A673 (cell line): ENCODE measurements at regions not wholly inside any gene's neighbourhood (a gene's known extent, or its start where the extent isn't known, plus 50 kb on each side); places are given as distances from the start of the nearest gene placed in this dataset.
"Not testable (repeated sequence)": the region's sequence is repeated elsewhere in the genome, so short reads cannot be mapped to it uniquely, and the experiment has no call there.

Experiments used
- BruUV-seq: library from RNA; stranded (reverse); fragments of 400-500 nt; replicated peaks from 2 replicates; lab custom pipeline; 2021; lab: Mats Ljungman, UMichigan
- CTCF ChIA-PET: fragments of 300-600 bp; sonication (Branson Sonifier 250); formaldehyde crosslinking; loops from one replicate; lab custom pipeline; 2022; ENCODE audit warnings: antibody characterized with exemption; lab: Charles Lee
- POLR2A ChIA-PET: fragments of 300-600 bp; sonication (Branson Sonifier 250); formaldehyde crosslinking; loops from one replicate; lab custom pipeline; 2022; ENCODE audit warnings: antibody characterized with exemption; ENCODE audit not compliant: low non-redundant PET; lab: Charles Lee
- DNase-seq: peaks from one replicate; pipeline ENCODE4 v3.0.0-alpha.2; 2015; ENCODE audit warnings: low spot score
- H3K27ac ChIP-seq: fragments of 200-600 bp; sonication (generic); 2 replicates; pipeline ENCODE4 v1.5.1; 2016; ENCODE audit warnings: mixed run types, low read depth, mild to moderate bottlenecking, mixed read lengths, antibody characterized with exemption, low read length; ENCODE audit not compliant: poor library complexity, severe bottlenecking
- H3K27me3 ChIP-seq: fragments of 200-600 bp; sonication (generic); replicated peaks from 2 replicates; pipeline ENCODE4 v1.6.1; 2017; ENCODE audit warnings: mixed run types, low read depth, mild to moderate bottlenecking, mixed read lengths, antibody characterized with exemption, low read length; ENCODE audit not compliant: insufficient read depth, poor library complexity
- H3K36me3 ChIP-seq: fragments of 200-600 bp; sonication (generic); 2 replicates; pipeline ENCODE4 v1.6.1; 2016; ENCODE audit warnings: mixed run types, mild to moderate bottlenecking, mixed read lengths, antibody characterized with exemption, low read length; ENCODE audit not compliant: insufficient read depth, poor library complexity, severe bottlenecking
- H3K4me1 ChIP-seq: fragments of 200-600 bp; sonication (generic); 2 replicates; pipeline ENCODE4 v1.6.1; 2017; ENCODE audit warnings: mixed run types, mild to moderate bottlenecking, mixed read lengths, antibody characterized with exemption, low read length; ENCODE audit not compliant: insufficient read depth, poor library complexity, severe bottlenecking
- H3K4me3 ChIP-seq: fragments of 200-600 bp; sonication (generic); 2 replicates; pipeline ENCODE4 v1.5.1; 2016; ENCODE audit warnings: low read depth, mixed run types, mild to moderate bottlenecking, mixed read lengths, low read length; ENCODE audit not compliant: poor library complexity, severe bottlenecking
- H3K9me3 ChIP-seq: fragments of 200-600 bp; sonication (generic); 2 replicates; pipeline ENCODE4 v1.6.1; 2016; ENCODE audit warnings: mixed run types, low read depth, mild to moderate bottlenecking, mixed read lengths, antibody characterized with exemption, low read length; ENCODE audit not compliant: poor library complexity, severe bottlenecking
- EZH2 ChIP-seq: fragments of 200-600 bp; sonication (generic); IDR thresholded peaks from 2 replicates; pipeline ENCODE4 v1.6.1; 2017; ENCODE audit warnings: borderline replicate concordance, low read depth, mild to moderate bottlenecking, mixed read lengths, antibody characterized with exemption, low read length; ENCODE audit not compliant: poor library complexity, severe bottlenecking
- intact Hi-C: fragments of 100-400 bp; cut with micrococcal nuclease; formaldehyde crosslinking; loops from one replicate; pipeline ENCODE4 v1.10.0; 2022; ENCODE audit not compliant: unreplicated experiment
- TF ChIP-seq, protein P1 (sequence below): fragments of 300-800, 200-600 bp; sonication (generic); conservative IDR thresholded peaks from 2 replicates; pipeline ENCODE4 v1.5.1; 2017; ENCODE audit warnings: low read depth, mild to moderate bottlenecking, antibody characterized with exemption, low read length, moderate library complexity, mixed read lengths

- BruUV-seq, result no TSS peak
- Histone ChIP-seq H3K4me3 (no peak overlapping the region), H3K4me1 (no peaks in the 10 kb centered on the region), H3K36me3 (no peaks in the 10 kb centered on the region), H3K27me3 (no peaks in the 10 kb centered on the region), H3K27ac (no peak overlapping the region), H3K9me3 (peaks cover 28% of the 10 kb centered on the region)
- POLR2A ChIA-PET, result no interaction called here
- intact Hi-C loops, result no loop called here
- DNase-seq, result no peak
- CTCF ChIA-PET, result no interaction called here
- TF ChIP-seq, protein P1, sequence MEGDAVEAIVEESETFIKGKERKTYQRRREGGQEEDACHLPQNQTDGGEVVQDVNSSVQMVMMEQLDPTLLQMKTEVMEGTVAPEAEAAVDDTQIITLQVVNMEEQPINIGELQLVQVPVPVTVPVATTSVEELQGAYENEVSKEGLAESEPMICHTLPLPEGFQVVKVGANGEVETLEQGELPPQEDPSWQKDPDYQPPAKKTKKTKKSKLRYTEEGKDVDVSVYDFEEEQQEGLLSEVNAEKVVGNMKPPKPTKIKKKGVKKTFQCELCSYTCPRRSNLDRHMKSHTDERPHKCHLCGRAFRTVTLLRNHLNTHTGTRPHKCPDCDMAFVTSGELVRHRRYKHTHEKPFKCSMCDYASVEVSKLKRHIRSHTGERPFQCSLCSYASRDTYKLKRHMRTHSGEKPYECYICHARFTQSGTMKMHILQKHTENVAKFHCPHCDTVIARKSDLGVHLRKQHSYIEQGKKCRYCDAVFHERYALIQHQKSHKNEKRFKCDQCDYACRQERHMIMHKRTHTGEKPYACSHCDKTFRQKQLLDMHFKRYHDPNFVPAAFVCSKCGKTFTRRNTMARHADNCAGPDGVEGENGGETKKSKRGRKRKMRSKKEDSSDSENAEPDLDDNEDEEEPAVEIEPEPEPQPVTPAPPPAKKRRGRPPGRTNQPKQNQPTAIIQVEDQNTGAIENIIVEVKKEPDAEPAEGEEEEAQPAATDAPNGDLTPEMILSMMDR, result no peak
- TF ChIP-seq EZH2, result no peak
These were observed 767.9 kb upstream of the CTNND2 start for GRCh38 chr5:12672141-12672540.

DNA sequence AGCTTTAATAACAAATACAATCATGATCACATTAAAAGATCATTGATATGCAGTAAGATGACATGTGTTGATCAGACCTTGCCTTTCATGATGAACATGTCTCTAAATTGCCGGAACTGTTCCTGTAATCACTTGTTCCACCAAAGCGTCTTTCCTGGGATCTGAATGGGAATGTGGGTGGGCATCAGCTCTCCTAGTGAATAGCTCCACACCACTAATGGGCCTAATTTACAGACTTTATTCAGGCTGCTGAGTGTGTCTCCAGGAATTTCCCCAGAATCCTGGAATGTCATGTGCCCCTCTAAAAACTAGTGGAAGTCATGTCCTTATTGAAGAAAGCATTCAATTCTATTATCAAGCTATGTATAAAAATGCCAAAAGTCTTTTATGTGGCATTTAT, 765.1 kb upstream of the CTNND2 start:
- intact Hi-C loops, result no loop called here
- no peak for TF ChIP-seq EZH2
- TF ChIP-seq, protein P1, result no peak
- CTCF ChIA-PET, result no interaction called here
- H3K9me3 ChIP-seq, result peaks cover 28% of the 10 kb centered on the region
- no TSS peak for BruUV-seq
- POLR2A ChIA-PET, result no interaction called here
- no peaks in the 10 kb centered on the region for H3K36me3 ChIP-seq
- H3K27me3 ChIP-seq, result no peaks in the 10 kb centered on the region
- no peak overlapping the region for H3K27ac ChIP-seq
- no peaks in the 10 kb centered on the region for H3K4me1 ChIP-seq
- H3K4me3 ChIP-seq, result no peak overlapping the region
- no peak for DNase-seq

DNA sequence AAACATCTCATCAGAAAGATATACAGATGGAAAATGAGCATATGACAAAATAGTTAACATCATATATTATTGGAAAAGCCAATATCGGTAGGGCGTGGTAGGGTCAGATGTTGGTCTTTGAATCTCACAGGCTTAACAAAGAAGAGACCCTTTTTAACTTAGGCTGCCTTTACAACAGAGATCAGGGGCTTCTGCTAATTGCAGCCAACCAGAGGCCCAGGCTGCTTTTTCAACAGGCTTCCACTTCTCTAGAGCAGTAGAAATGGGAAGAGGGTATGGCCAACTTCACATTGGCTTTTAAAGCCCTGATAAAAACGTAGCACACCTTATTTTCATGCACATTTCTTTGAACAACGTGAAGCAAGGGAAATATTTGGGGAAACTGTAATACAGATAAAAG, 764.3 kb upstream of the CTNND2 start:
- intact Hi-C loops, result no loop called here
- POLR2A ChIA-PET, result no interaction called here
- BruUV-seq, result no TSS peak
- TF ChIP-seq, protein P1, result no peak
- TF ChIP-seq EZH2, result no peak
- Histone ChIP-seq H3K9me3 (peaks cover 28% of the 10 kb centered on the region), H3K27ac (no peak overlapping the region), H3K4me1 (no peaks in the 10 kb centered on the region), H3K4me3 (no peak overlapping the region), H3K36me3 (no peaks in the 10 kb centered on the region), H3K27me3 (no peaks in the 10 kb centered on the region)
- DNase-seq, result no peak
- CTCF ChIA-PET, result no interaction called here

DNA sequence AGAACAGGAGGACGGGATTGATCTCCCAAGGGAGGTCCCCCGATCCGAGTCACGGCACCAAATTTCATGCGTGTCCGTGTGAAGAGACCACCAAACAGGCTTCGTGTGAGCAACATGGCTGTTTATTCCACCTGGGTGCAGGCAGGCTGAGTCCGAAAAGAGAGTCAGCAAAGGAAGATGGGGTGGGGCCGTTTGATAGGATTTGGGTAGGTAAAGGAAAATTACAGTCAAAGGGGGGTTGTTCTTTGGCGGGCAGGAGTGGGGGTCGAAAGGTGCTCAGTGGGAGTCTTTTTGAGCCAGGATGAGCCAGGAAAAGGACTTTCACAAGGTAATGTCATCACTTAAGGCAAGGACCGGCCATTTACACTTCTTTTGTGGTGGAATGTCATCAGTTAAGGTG, 763.6 kb upstream of the CTNND2 start:
- H3K36me3 ChIP-seq, H3K27me3 ChIP-seq, POLR2A ChIA-PET, H3K4me1 ChIP-seq, CTCF ChIA-PET, H3K27ac ChIP-seq, DNase-seq, intact Hi-C loops, BruUV-seq, H3K4me3 ChIP-seq: not testable (repeated sequence)
- H3K9me3 ChIP-seq, result peaks cover 28% of the 10 kb centered on the region

DNA sequence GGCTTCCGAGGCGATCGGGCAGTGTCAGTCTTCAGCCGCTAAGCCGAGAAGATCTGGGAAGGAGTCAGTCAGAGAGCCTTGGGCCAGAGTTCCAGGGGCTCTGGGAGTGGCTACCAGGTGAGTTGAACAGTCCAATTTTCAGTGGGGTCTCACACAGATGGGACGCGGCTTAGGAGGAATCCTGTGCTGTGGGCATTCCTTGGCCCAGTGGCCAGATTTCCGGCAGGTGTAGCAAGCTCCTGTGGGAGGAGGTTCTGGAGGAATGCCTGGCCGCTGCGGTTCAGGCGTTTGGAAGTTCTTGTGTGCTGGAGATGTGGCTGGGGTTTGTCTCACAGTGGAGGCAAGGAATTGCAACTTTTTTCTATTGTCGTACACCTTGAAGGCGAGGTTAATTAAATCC, 761.5 kb upstream of the CTNND2 start:
- intact Hi-C loops, H3K36me3 ChIP-seq, DNase-seq, POLR2A ChIA-PET, H3K27me3 ChIP-seq, H3K4me1 ChIP-seq, H3K4me3 ChIP-seq, H3K27ac ChIP-seq, BruUV-seq, CTCF ChIA-PET: not testable (repeated sequence)
- H3K9me3 ChIP-seq, result peaks cover 25% of the 10 kb centered on the region
